PC-3 (cell line): ENCODE measurements at regions not wholly inside any gene's neighbourhood (a gene's known extent, or its start where the extent isn't known, plus 50 kb on each side); places are given as distances from the start of the nearest gene placed in this dataset.
"Not testable (repeated sequence)": the region's sequence is repeated elsewhere in the genome, so short reads cannot be mapped to it uniquely, and the experiment has no call there.

ENCODE experiments used
- ATAC-seq: fragments of 200-7000 bp; cut with Tn5 transposase; 2 replicates; pipeline ENCODE4 v1.9.1; 2020; ENCODE audit warnings: mild to moderate bottlenecking, moderate library complexity
- BruUV-seq: library from RNA; stranded (reverse); fragments of 400-500 nt; replicated peaks from 2 replicates; lab custom pipeline; 2021; lab: Mats Ljungman, UMichigan
- CTCF ChIA-PET: fragments of 300-600 bp; sonication (Branson Sonifier 250); formaldehyde crosslinking; loops from one replicate; lab custom pipeline; 2022; ENCODE audit warnings: antibody characterized with exemption; lab: Charles Lee
- POLR2A ChIA-PET: fragments of 300-600 bp; sonication (Branson Sonifier 250); formaldehyde crosslinking; loops from one replicate; lab custom pipeline; 2022; ENCODE audit warnings: antibody characterized with exemption; ENCODE audit not compliant: unreplicated experiment; lab: Charles Lee
- DNase-seq: peaks from one replicate; pipeline ENCODE4 v3.0.0-alpha.2; 2015
- H2AFZ ChIP-seq: fragments of 300-600 bp; sonication (generic); 2 replicates; pipeline ENCODE4 v1.6.0; 2016; ENCODE audit warnings: antibody characterized with exemption, low read length
- H3F3A ChIP-seq: fragments of 300-600 bp; sonication (generic); one replicate; pipeline ENCODE4 v1.6.0; 2017; ENCODE audit warnings: antibody characterized with exemption, low read length, control low read depth, mild to moderate bottlenecking; ENCODE audit not compliant: unreplicated experiment
- H3K27ac ChIP-seq: fragments of 300-600 bp; sonication (generic); 2 replicates; pipeline ENCODE4 v1.5.1; 2016; ENCODE audit warnings: mild to moderate bottlenecking, low read length
- H3K27me3 ChIP-seq: fragments of 300-600 bp; sonication (generic); 2 replicates; pipeline ENCODE4 v1.6.1; 2016; ENCODE audit warnings: low read length, mixed read lengths
- H3K36me3 ChIP-seq: fragments of 300-600 bp; sonication (generic); 2 replicates; pipeline ENCODE4 v1.6.1; 2016; ENCODE audit warnings: low read depth, mixed run types, low read length, mixed read lengths
- H3K4me1 ChIP-seq: fragments of 300-600 bp; sonication (generic); 2 replicates; pipeline ENCODE4 v1.5.1; 2016; ENCODE audit warnings: low read length; ENCODE audit not compliant: insufficient read depth
- H3K4me2 ChIP-seq: fragments of 300-600 bp; sonication (generic); 2 replicates; pipeline ENCODE4 v1.6.0; 2016; ENCODE audit warnings: low read length
- H3K4me3 ChIP-seq: fragments of 300-600 bp; sonication (generic); 2 replicates; pipeline ENCODE4 v1.5.1; 2016; ENCODE audit warnings: mild to moderate bottlenecking, low read length, mixed read lengths
- H3K79me2 ChIP-seq: fragments of 300-600 bp; sonication (generic); 2 replicates; pipeline ENCODE4 v1.6.1; 2017; ENCODE audit warnings: low read length, mixed read lengths
- H3K9ac ChIP-seq: fragments of 300-600 bp; sonication (generic); 2 replicates; pipeline ENCODE4 v1.6.0; 2016; ENCODE audit warnings: mild to moderate bottlenecking, low read length
- H3K9me2 ChIP-seq: fragments of 300-600 bp; sonication (generic); replicated peaks from 2 replicates; pipeline ENCODE4 v1.6.1; 2016; ENCODE audit warnings: mixed run types, low read length, mixed read lengths
- H3K9me3 ChIP-seq: fragments of 300-600 bp; sonication (generic); 2 replicates; pipeline ENCODE4 v1.6.1; 2016; ENCODE audit warnings: low read length, mixed read lengths
- H4K20me1 ChIP-seq: fragments of 300-600 bp; sonication (generic); 2 replicates; pipeline ENCODE4 v1.6.1; 2016; ENCODE audit warnings: low read length, mixed read lengths
- CTCF ChIP-seq: fragments of 300-600 bp; sonication (generic); conservative IDR thresholded peaks from 2 replicates; pipeline ENCODE4 v1.5.1; 2017; ENCODE audit warnings: antibody characterized with exemption, low read depth, mild to moderate bottlenecking, low read length
- EZH2 ChIP-seq: fragments of 300-600 bp; sonication (generic); IDR thresholded peaks from one replicate; pipeline ENCODE4 v1.6.1; 2017; ENCODE audit warnings: antibody characterized with exemption, mild to moderate bottlenecking, low read length; ENCODE audit not compliant: unreplicated experiment
- EZH2phosphoT487 ChIP-seq: fragments of 300-600 bp; sonication (generic); IDR thresholded peaks from 2 replicates; pipeline ENCODE4 v1.6.1; 2018; ENCODE audit warnings: mild to moderate bottlenecking, antibody characterized with exemption, low read length, borderline replicate concordance
- intact Hi-C: fragments of 100-400 bp; cut with micrococcal nuclease; formaldehyde crosslinking; loops from 2 replicates; pipeline ENCODE4 v1.9.0; 2023

- Histone ChIP-seq H3K9me3 (no peaks in the 10 kb centered on the region), H3K79me2 (no peaks in the 10 kb centered on the region), H3K9me2 (no peaks in the 10 kb centered on the region), H3K27ac (no peak overlapping the region), H3K4me3 (no peak overlapping the region), H3K4me2 (no peak overlapping the region), H2AFZ (no peak overlapping the region), H3K27me3 (0 out of 2 replicates have a peak, but pooled peaks cover 2% of the 10 kb centered on the region), H3K4me1 (no peaks in the 10 kb centered on the region), H3K36me3 (no peaks in the 10 kb centered on the region), H3K9ac (no peak overlapping the region), H4K20me1 (no peaks in the 10 kb centered on the region), H3F3A (no peaks in the 10 kb centered on the region)
- ChIA-PET POLR2A (no interaction called here), CTCF (no interaction called here)
- no peak for TF ChIP-seq EZH2
- no peak for TF ChIP-seq CTCF
- TF ChIP-seq EZH2phosphoT487, result no peak
- ATAC-seq, result no peak
- no TSS peak for BruUV-seq
- no peak for DNase-seq
- intact Hi-C loops, result no loop called here
Observed at GRCh38 chr13:50626101-50626547, 217.4 kb downstream of the DLEU7 start.

DNA sequence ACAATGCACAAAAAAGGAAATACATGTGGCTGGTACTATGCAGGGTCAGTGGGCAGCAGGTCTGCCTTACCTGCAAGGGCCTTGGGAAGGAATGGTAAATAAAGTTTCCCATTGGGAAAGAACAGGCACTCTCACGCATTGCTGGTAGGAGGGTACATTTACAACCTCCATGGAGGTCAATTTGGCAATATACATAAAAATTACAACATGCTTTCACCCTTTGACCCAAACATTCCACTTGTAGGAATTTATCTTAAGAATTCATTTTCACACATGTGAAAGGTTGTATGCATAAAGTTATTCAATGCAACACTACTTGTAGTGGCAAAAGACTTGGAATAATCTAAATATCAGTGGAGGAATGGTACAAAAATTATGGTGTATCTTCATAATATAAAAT lies 216.4 kb downstream of the DLEU7 start:
- no peak for ATAC-seq
- Histone ChIP-seq H3F3A (no peaks in the 10 kb centered on the region), H3K4me2 (no peak overlapping the region), H2AFZ (no peak overlapping the region), H3K9ac (no peak overlapping the region), H3K9me3 (no peaks in the 10 kb centered on the region), H3K9me2 (no peaks in the 10 kb centered on the region), H3K4me1 (no peaks in the 10 kb centered on the region), H3K79me2 (no peaks in the 10 kb centered on the region), H3K4me3 (no peak overlapping the region), H3K27me3 (no peaks in the 10 kb centered on the region), H4K20me1 (no peaks in the 10 kb centered on the region), H3K36me3 (no peaks in the 10 kb centered on the region), H3K27ac (no peak overlapping the region)
- intact Hi-C loops, result no loop called here
- no TSS peak for BruUV-seq
- POLR2A ChIA-PET, result no interaction called here
- CTCF ChIA-PET, result interaction anchor here (0.7 kb wide), 1 partner anchor 221 kb away, joined by 3 read pairs; no protein-coding TSS in a partner anchor
- DNase-seq, result no peak
- no peak for TF ChIP-seq EZH2phosphoT487
- TF ChIP-seq EZH2, result no peak
- no peak for TF ChIP-seq CTCF

- CTCF ChIA-PET, result not testable (repeated sequence)
Observed at GRCh38 chr13:50628512-50628911, 215.0 kb downstream of the DLEU7 start.

More at GRCh38 chr13:50628512-50628911, 215.0 kb downstream of the DLEU7 start:
- H3K4me1 ChIP-seq, H3F3A ChIP-seq, intact Hi-C loops, H3K4me3 ChIP-seq, H3K79me2 ChIP-seq, ATAC-seq, DNase-seq, POLR2A ChIA-PET, H3K36me3 ChIP-seq, H4K20me1 ChIP-seq, H3K9me2 ChIP-seq, H3K4me2 ChIP-seq, H3K9ac ChIP-seq, BruUV-seq, H2AFZ ChIP-seq, H3K27me3 ChIP-seq, H3K9me3 ChIP-seq, H3K27ac ChIP-seq: not testable (repeated sequence)
